Testis (tissue), 2 donors: ENCODE measurements at regions not wholly inside any gene's neighbourhood (a gene's known extent, or its start where the extent isn't known, plus 50 kb on each side); places are given as distances from the start of the nearest gene placed in this dataset.

ENCODE experiments used
- POLR2A ChIP-seq: fragments of 450-650 bp; IDR thresholded peaks from one replicate; pipeline ENCODE4 v1.6.1; 2017; ENCODE audit warnings: antibody characterized with exemption, mild to moderate bottlenecking, moderate library complexity
- TF ChIP-seq, protein P1 (sequence below), 3 experiments: fragments of 450-650 bp in 2 of 3; fragments of 200-600 bp in 1 of 3; sonication (generic) in 1 of 3; IDR thresholded peaks; one replicate each; pipeline ENCODE4 v1.5.1; 2016 to 2019; ENCODE audit warnings: antibody characterized with exemption in 3 of 3, mild to moderate bottlenecking in 2 of 3, moderate library complexity in 1 of 3

DNA sequence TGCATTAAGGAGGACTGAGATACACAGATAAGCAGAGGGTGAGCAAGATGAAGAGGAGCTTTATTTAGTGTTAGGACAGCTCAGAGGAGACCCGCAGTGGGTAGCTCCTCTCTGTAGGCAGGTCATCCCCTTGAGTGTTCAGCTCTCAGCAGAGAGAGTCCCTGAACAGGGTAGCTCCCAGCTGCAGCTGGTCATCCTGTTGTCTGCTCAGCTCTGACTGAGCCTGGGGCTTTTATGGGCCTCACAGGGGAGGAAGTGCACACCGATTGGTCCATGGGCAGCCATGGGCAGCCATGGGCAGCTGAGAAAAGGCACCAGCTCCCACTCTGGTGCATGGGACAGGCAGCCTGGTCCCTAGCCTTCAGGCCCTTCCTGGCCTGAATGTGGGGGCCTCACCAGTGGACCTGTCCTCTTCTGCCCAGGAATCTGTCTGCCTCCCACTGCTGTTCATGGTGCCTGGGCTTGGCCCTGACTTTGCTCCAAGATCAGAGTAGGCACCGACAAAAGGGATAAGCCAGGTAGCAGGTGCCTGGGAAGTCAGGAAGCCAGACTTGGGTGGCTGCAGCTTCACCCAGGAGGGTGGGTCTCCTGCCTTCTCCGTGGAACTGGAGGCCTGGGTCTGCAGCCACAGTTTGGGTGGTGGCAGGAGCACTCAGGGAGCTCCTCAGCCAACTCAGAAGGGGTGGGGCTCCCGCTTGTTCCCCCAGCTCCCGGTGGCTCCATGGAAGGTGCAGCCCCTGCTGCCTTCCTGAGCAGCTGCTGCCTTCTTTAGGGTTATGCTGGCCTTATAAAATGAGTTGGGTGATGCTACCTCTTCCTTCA lies 54.7 kb downstream of the MYEOV start:
- TF ChIP-seq, protein P1, sequence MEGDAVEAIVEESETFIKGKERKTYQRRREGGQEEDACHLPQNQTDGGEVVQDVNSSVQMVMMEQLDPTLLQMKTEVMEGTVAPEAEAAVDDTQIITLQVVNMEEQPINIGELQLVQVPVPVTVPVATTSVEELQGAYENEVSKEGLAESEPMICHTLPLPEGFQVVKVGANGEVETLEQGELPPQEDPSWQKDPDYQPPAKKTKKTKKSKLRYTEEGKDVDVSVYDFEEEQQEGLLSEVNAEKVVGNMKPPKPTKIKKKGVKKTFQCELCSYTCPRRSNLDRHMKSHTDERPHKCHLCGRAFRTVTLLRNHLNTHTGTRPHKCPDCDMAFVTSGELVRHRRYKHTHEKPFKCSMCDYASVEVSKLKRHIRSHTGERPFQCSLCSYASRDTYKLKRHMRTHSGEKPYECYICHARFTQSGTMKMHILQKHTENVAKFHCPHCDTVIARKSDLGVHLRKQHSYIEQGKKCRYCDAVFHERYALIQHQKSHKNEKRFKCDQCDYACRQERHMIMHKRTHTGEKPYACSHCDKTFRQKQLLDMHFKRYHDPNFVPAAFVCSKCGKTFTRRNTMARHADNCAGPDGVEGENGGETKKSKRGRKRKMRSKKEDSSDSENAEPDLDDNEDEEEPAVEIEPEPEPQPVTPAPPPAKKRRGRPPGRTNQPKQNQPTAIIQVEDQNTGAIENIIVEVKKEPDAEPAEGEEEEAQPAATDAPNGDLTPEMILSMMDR (IDR thresholded peaks at IDR 0.05), result no peak
- no peak for TF ChIP-seq POLR2A
